ENCODE measurements at regions not wholly inside any gene's neighbourhood (a gene's known extent, or its start where the extent isn't known, plus 50 kb on each side); places are given as distances from the start of the nearest gene placed in this dataset.

DNA sequence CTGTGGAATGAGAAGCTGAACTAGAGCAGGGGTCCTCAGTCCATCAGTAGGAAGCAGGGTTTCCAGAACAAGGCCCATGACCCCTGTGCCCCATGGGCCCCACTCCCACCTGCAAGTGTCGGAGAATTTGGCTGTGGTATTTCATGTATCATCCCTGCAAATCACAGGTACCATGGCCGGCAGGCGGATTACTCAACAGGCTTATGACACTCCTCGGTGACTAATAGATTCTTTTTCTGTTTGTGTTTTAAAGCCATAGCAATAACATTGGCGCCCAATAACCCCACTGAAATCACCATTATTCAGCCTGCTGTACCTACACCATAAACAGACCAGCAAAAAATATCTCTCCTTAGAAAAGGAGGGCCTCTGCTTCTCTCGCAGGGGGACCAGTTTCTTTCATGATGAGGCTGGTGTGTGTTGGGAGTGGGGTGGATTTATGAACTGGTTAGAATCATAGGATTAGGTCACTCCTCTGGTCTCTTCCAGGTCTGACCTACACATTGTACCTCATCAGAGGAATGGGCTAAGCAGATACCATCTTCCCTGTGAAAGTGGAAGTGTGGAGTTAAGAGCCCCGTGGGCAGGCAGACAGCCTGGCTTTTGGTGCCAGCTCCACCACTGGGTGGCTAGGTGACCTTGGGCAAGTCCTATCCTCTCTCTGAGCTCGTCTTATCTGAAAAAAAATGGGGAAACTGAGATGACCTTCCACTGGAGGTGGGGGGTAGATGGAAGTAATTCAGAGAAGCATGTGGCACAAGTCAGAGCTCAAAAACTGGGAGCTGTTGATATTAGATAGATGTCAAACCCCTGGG lies 60.2 kb upstream of the WNT11 start:
- H3K27ac Mint-ChIP-seq = no peak overlapping the region
- H3K4me1 Mint-ChIP-seq (ENCODE audit: low read depth) = no peaks in the 10 kb centered on the region
- H3K36me3 Mint-ChIP-seq (ENCODE audit: low read depth) = no peaks in the 10 kb centered on the region
- no peaks in the 10 kb centered on the region for H3K9me3 Mint-ChIP-seq
- no peak overlapping the region for H3K4me3 Mint-ChIP-seq
- H3K27me3 Mint-ChIP-seq = no peaks in the 10 kb centered on the region

DNA sequence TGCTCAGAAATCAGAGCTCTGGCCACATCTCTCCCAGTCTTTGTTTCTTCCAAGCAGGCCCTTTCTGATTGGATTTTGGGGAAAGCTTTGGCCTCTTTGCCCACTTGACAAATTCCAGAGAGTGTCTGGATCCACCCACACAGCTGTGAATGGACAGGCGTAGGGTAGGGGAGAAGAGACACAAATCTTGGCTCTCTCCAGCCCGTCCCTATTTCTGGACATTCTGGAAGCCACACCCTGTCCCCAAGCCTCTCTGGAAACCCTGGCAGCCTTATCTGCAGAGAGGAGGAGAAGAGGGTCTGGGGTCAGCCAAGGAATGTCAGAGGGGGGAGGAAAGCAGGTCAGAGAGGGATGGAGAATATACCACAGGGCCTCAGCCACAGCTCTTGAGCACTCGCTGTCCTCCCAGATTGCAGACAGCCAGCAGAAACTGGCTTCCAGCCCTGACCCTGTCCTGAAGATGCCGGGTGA lies 59.5 kb upstream of the WNT11 start:
- Mint-ChIP-seq H3K36me3 (ENCODE audit: low read depth) (no peaks in the 10 kb centered on the region), H3K4me1 (ENCODE audit: low read depth) (no peaks in the 10 kb centered on the region), H3K4me3 (no peak overlapping the region), H3K9me3 (no peaks in the 10 kb centered on the region), H3K27ac (no peak overlapping the region), H3K27me3 (no peaks in the 10 kb centered on the region)

DNA sequence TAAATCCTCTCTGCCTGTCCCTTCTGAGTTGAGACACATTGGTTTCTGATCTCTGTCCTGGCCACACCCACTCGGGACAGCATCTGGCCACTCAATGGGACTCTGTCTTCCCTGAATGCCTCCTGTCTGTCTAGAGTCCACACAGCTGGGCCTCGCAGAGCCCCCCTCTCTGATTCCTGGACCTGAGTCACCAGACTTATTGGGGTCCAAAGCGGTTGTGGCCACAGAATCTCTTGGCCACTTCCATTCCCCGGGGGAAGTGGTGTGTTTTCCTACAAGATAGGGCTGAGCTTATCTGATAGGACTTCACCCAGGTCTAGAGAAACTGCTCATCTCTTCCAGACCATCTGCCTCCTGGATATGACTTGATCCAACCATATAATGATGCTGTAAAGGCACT lies 57.4 kb upstream of the WNT11 start:
- Mint-ChIP-seq H3K27ac (no peak overlapping the region), H3K36me3 (ENCODE audit: low read depth) (no peaks in the 10 kb centered on the region), H3K27me3 (no peaks in the 10 kb centered on the region), H3K9me3 (no peaks in the 10 kb centered on the region), H3K4me3 (no peak overlapping the region), H3K4me1 (ENCODE audit: low read depth) (no peaks in the 10 kb centered on the region)

DNA sequence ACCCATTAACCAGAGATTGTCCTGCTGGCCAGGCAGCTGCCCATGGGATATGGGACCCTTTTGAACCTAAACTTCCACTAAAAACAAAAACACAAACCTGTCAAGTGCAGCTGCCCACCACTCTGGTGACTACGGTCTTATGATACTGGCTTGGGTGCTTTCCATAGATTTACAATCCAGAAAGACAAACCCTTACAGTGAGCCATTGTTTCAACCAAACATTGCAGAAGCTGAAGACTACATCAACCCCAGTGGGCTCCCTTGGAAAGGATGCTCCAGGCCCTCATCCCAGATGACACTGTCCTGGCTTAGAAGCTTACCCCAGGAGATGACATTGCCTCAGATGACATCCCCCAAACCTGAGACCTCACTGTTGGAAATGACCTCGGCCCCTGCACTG lies 56.9 kb upstream of the WNT11 start:
- no peaks in the 10 kb centered on the region for H3K4me1 Mint-ChIP-seq (ENCODE audit: low read depth)
- H3K4me3 Mint-ChIP-seq = no peak overlapping the region
- no peaks in the 10 kb centered on the region for H3K36me3 Mint-ChIP-seq (ENCODE audit: low read depth)
- no peaks in the 10 kb centered on the region for H3K27me3 Mint-ChIP-seq
- H3K27ac Mint-ChIP-seq = no peak overlapping the region
- no peaks in the 10 kb centered on the region for H3K9me3 Mint-ChIP-seq

DNA sequence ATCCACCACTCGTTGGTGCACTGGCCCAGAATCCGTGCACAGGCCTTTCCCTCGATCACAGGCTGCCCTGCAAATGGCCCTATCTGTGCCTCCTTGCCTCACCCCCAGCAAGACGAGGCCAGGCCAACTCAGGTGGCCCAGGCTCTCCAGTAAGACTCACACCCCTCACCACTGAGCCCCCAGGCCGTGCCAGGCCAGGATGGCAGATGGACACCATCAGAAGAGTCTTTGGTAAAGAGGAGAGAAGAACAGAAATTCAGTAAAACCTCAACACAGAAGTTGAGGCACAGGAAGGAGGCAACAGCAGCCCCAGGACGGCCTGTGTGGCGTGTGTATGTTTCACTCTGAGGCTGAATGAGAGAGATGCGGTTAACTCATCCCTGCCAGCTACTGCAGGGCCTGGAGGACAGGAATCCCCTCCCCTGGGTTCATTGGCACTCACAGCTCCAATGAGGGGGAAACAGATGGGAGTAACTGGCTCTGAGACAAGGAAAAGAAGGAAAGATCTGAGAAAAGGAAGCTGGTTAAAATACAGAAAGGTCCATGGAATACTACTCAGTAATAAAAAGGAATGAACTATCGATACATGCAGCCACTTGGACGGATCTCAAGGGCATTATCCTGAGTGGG lies 54.1 kb upstream of the WNT11 start:
- H3K27me3 Mint-ChIP-seq = no peaks in the 10 kb centered on the region
- no peaks in the 10 kb centered on the region for H3K36me3 Mint-ChIP-seq (ENCODE audit: low read depth)
- no peaks in the 10 kb centered on the region for H3K4me1 Mint-ChIP-seq (ENCODE audit: low read depth)
- no peak overlapping the region for H3K4me3 Mint-ChIP-seq
- no peak overlapping the region for H3K27ac Mint-ChIP-seq
- H3K9me3 Mint-ChIP-seq = no peaks in the 10 kb centered on the region

DNA sequence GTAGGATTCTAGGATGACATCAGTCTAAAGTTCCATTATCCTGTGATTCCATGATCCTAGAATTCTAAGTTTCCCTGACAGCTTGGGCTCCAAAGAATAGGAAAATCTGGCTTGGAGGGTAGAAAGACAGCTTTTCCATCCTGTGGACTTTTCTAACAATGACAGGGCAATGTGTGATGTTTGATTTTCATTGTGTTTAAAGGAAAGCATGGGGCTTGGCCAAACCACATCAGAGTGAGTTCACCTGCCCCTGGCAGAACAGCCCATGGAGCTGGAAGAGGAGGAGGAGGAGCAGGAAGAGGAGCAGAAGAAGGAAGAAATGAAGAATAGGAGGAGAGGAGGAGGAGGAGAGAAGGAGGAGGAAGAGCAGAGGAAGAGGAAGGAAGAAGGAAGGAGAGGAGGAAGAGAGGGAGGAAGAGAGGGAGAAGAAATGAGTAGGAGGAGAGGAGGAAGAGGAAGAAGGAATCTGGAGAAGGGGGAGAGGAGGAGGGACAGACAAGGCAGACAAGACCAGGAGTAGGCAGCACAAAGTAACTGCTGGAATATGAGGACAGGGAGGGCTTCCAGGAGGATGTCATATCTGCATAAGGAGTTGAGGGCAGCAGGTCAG lies 53.1 kb upstream of the WNT11 start:
- H3K4me3 Mint-ChIP-seq = no peak overlapping the region

DNA sequence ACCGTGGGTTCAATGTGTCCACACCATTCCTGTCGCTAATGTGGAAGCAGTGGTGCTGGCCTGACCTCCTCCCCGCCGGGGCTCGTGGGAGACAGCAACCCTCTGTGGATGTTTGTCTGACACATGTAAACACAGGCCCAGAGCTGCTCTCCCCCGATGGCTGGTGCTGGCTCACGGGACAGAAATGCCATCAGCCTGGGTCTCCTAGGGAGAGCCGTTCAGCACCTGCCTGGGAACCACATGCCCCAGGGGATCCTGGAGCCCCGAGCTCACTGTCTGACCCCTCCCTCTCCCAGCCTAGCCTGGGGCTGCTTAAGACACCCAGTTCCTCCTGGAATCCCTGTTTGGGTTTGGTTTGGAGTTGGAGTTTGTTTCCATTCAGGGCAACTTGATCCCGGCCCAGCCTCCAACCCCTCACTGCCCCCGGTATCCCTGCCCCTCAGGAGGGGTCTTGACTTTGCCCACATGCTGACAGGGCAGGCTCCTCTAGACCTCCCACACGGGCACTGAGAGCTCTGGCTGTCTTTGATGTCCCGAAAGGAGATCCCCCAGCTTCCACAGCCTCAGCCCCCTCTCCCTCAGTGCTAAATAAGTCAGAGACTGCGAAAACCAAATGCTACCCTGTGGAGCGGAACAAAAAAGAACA lies 50.9 kb upstream of the WNT11 start:
- no peaks in the 10 kb centered on the region for H3K4me1 Mint-ChIP-seq (ENCODE audit: low read depth)
- H3K27me3 Mint-ChIP-seq = peaks cover 4% of the 10 kb centered on the region
- no peaks in the 10 kb centered on the region for H3K9me3 Mint-ChIP-seq
- no peak overlapping the region for H3K4me3 Mint-ChIP-seq
- H3K36me3 Mint-ChIP-seq (ENCODE audit: low read depth) = no peaks in the 10 kb centered on the region
- H3K27ac Mint-ChIP-seq = no peak overlapping the region

More for the DNA sequence above, 53.1 kb upstream of the WNT11 start:
- H3K27ac Mint-ChIP-seq = no peak overlapping the region
- no peaks in the 10 kb centered on the region for H3K27me3 Mint-ChIP-seq
- H3K36me3 Mint-ChIP-seq (ENCODE audit: low read depth) = no peaks in the 10 kb centered on the region
- H3K4me1 Mint-ChIP-seq (ENCODE audit: low read depth) = no peaks in the 10 kb centered on the region
- no peaks in the 10 kb centered on the region for H3K9me3 Mint-ChIP-seq

DNA sequence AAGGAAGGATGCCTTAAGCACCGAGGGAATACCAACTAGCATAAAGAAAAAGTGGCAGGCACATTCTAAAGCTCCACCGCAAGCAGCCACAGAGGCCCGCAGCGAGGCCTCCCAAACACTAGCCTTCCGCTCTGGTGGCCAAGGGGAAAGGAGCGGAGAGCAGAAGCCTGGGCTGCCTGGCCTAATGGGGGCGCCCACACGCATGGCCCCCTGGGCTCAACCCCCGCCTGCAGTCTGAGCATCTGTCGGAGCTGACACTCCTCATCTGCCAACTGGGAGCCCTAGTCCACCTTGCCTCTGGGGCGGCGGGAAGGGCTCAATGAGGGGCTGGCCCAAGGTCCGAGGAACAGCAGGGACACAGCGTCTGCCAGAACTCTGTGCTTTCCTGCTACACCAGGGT lies 50.1 kb upstream of the WNT11 start:
- H3K4me3 Mint-ChIP-seq = no peak overlapping the region
- H3K9me3 Mint-ChIP-seq = no peaks in the 10 kb centered on the region
- H3K27ac Mint-ChIP-seq = no peak overlapping the region
- H3K4me1 Mint-ChIP-seq (ENCODE audit: low read depth) = no peaks in the 10 kb centered on the region
- H3K36me3 Mint-ChIP-seq (ENCODE audit: low read depth) = no peaks in the 10 kb centered on the region
- peaks cover 4% of the 10 kb centered on the region for H3K27me3 Mint-ChIP-seq
